ENCODE measurements at regions not wholly inside any gene's neighbourhood (a gene's known extent, or its start where the extent isn't known, plus 50 kb on each side); places are given as distances from the start of the nearest gene placed in this dataset.
"Not testable (repeated sequence)": the region's sequence is repeated elsewhere in the genome, so short reads cannot be mapped to it uniquely, and the experiment has no call there.

GRCh38 chr4:118516107-118516506, 163.3 kb upstream of the PRSS12 start:
- H3K4ac ChIP-seq (ENCODE audit: low read depth, low read length); H3K4me1 ChIP-seq (ENCODE audit: control insufficient read depth, insufficient read depth, low read length); BruUV-seq (replicated peaks); H3K18ac ChIP-seq (ENCODE audit: low read depth, low read length); CTCF ChIA-PET; H3K27ac ChIP-seq (ENCODE audit: insufficient read depth, low read length); H3K23ac ChIP-seq (ENCODE audit: low read depth, low read length); H4K5ac ChIP-seq (ENCODE audit: low read depth, low read length); POLR2A ChIA-PET (ENCODE audit: unreplicated experiment); H3K27me3 ChIP-seq (ENCODE audit: control insufficient read depth, insufficient read depth, low read length); H3K9ac ChIP-seq (ENCODE audit: low read depth, low read length); H3K4me3 ChIP-seq (ENCODE audit: insufficient read depth, low read depth, low read length); dilution Hi-C loops (cut with HindIII; ENCODE audit: low sequenced_read_pairs, unreplicated experiment); ATAC-seq (ENCODE audit: low read depth); H4K20me1 ChIP-seq (ENCODE audit: insufficient read depth, low read length); intact Hi-C loops (cut with micrococcal nuclease); H2AK5ac ChIP-seq (ENCODE audit: low read depth, low read length); H3K4me2 ChIP-seq (ENCODE audit: low read depth, low read length); H3K56ac ChIP-seq (ENCODE audit: extremely low read depth, insufficient read depth, low read length); H3K9me3 ChIP-seq (ENCODE audit: control insufficient read depth, insufficient read depth, low read length); H4K8ac ChIP-seq (ENCODE audit: low read depth in 2 of 2, low read length in 2 of 2); H3K79me1 ChIP-seq (ENCODE audit: low read depth in 1 of 2, low read length in 2 of 2); H2AFZ ChIP-seq (replicated peaks; ENCODE audit: low read length, poor library complexity); H2BK120ac ChIP-seq (ENCODE audit: low read depth, low read length); H2BK20ac ChIP-seq (ENCODE audit: low read depth, low read length); H2BK5ac ChIP-seq (ENCODE audit: low read depth, low read length, poor library complexity, severe bottlenecking); H3K9me1 ChIP-seq (ENCODE audit: insufficient read depth, low read length); H2AK9ac ChIP-seq (replicated peaks; ENCODE audit: low read depth, low read length, poor library complexity); H4K91ac ChIP-seq (ENCODE audit: insufficient read depth, low read depth, low read length); H3K36me3 ChIP-seq (ENCODE audit: control insufficient read depth, insufficient read depth, low read length); H3K14ac ChIP-seq (replicated peaks; ENCODE audit: low read depth, low read length); H2BK15ac ChIP-seq (ENCODE audit: low read depth, low read length): not testable (repeated sequence)
- DNase-seq = peak; percentile 23
- in situ Hi-C loops (cut with MboI; ENCODE audit: low sequenced_read_pairs) = loop anchor here (25.0 kb wide), 1 partner anchor 229 kb away; no protein-coding TSS in a partner anchor
- WGBS, 2 experiments (ENCODE audit: extremely low coverage in 2 of 2, insufficient read length in 1 of 2) = no CpG with 5 or more reads among the region's 1 CpG

GRCh38 chr4:118530107-118530506, 155.1 kb upstream of the METTL14 start:
- H3K9me3 ChIP-seq (ENCODE audit: control insufficient read depth, insufficient read depth, low read length); H3K56ac ChIP-seq (ENCODE audit: extremely low read depth, insufficient read depth, low read length); H4K91ac ChIP-seq (ENCODE audit: insufficient read depth, low read depth, low read length); H2AK9ac ChIP-seq (replicated peaks; ENCODE audit: low read depth, low read length, poor library complexity); H3K9me1 ChIP-seq (ENCODE audit: insufficient read depth, low read length); H3K4me3 ChIP-seq (ENCODE audit: insufficient read depth, low read depth, low read length); H2BK5ac ChIP-seq (ENCODE audit: low read depth, low read length, poor library complexity, severe bottlenecking); dilution Hi-C loops (cut with HindIII; ENCODE audit: low sequenced_read_pairs, unreplicated experiment); POLR2A ChIA-PET (ENCODE audit: unreplicated experiment); H4K5ac ChIP-seq (ENCODE audit: low read depth, low read length); H4K8ac ChIP-seq (ENCODE audit: low read depth in 2 of 2, low read length in 2 of 2); ATAC-seq (ENCODE audit: low read depth); H3K27ac ChIP-seq (ENCODE audit: insufficient read depth, low read length); intact Hi-C loops (cut with micrococcal nuclease); H3K36me3 ChIP-seq (ENCODE audit: control insufficient read depth, insufficient read depth, low read length); H3K79me1 ChIP-seq (ENCODE audit: low read depth in 1 of 2, low read length in 2 of 2); H3K14ac ChIP-seq (replicated peaks; ENCODE audit: low read depth, low read length); H3K18ac ChIP-seq (ENCODE audit: low read depth, low read length); H3K23ac ChIP-seq (ENCODE audit: low read depth, low read length); CTCF ChIA-PET; H3K27me3 ChIP-seq (ENCODE audit: control insufficient read depth, insufficient read depth, low read length); H2BK120ac ChIP-seq (ENCODE audit: low read depth, low read length); H2BK20ac ChIP-seq (ENCODE audit: low read depth, low read length); DNase-seq; H4K20me1 ChIP-seq (ENCODE audit: insufficient read depth, low read length); H2BK15ac ChIP-seq (ENCODE audit: low read depth, low read length); BruUV-seq (replicated peaks); H2AFZ ChIP-seq (replicated peaks; ENCODE audit: low read length, poor library complexity); H3K4me1 ChIP-seq (ENCODE audit: control insufficient read depth, insufficient read depth, low read length); H3K4ac ChIP-seq (ENCODE audit: low read depth, low read length); H3K4me2 ChIP-seq (ENCODE audit: low read depth, low read length); H3K9ac ChIP-seq (ENCODE audit: low read depth, low read length); H2AK5ac ChIP-seq (ENCODE audit: low read depth, low read length): not testable (repeated sequence)
- in situ Hi-C loops (cut with MboI; ENCODE audit: low sequenced_read_pairs) = loop anchor here (25.0 kb wide), 1 partner anchor 432 kb away; no protein-coding TSS in a partner anchor
- no CpG with 5 or more reads among the region's 2 CpGs for WGBS, 2 experiments (ENCODE audit: extremely low coverage in 2 of 2, insufficient read length in 1 of 2)

Measured in IMR-90 (cell line).